Skin epidermis (tissue), 12 donors: ENCODE measurements at regions not wholly inside any gene's neighbourhood (a gene's known extent, or its start where the extent isn't known, plus 50 kb on each side); places are given as distances from the start of the nearest gene placed in this dataset.
A peak's percentile ranks its signal among the peaks of the same experiment; 100 is the strongest.
"Not testable (repeated sequence)": the region's sequence is repeated elsewhere in the genome, so short reads cannot be mapped to it uniquely, and the experiment has no call there.

Experiments used
- H3K27ac ChIP-seq, 21 experiments: fragments of 200-600 bp; sonication (generic) in 11 of 21; one replicate each; pipeline ENCODE4 v1.5.0; 2020; ENCODE audit warnings: mild to moderate bottlenecking in 3 of 21, inconsistent platforms in 2 of 21, moderate library complexity in 2 of 21
- H3K4me3 ChIP-seq, 7 experiments: fragments of 200-600 bp; sonication (generic) in 2 of 7; one replicate each; pipeline ENCODE4 v1.5.0; 2020; ENCODE audit warnings: inconsistent platforms in 2 of 7, mild to moderate bottlenecking in 2 of 7, moderate library complexity in 1 of 7

DNA sequence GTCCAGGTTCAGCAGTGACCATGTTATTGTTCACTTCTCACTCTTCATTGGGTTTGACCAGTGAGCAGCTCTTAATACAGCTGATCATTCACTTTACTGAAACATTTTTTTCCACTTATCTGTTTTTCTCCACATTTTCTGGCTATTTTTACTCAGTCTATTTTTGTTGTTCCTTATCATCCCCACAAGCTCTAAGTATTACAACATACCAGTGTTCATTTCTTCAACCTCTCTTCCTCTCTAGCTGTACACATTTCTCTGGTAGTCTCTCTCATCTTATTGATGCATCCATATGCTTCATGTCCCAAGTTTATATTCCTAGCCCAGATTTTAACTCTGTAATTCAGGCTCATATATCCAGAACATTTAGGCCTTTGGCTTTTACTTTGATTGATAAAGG is 119.4 kb upstream of the FOLH1 start:
- H3K4me3 ChIP-seq: not testable (repeated sequence)

DNA sequence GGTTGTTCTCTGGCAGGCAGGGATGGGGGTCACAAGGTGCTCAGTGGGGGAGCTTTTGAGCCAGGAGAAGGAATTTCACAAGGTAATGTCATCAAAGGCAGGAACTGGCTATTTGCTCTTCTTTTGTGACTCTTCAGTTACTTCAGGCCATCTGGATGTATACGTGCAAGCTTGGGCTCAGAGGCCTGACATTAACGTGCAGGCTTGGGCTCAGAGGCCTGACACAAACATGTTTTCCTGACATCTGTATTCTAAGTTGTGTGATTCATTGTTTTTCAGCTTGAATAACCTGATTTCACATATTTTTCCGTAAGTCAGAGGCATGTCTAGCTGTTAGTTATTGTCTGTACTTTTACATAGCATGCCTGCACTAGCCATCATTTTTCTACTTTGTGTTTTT is 118.2 kb upstream of the FOLH1 start:
- H3K4me3 ChIP-seq: not testable (repeated sequence)
- peak overlapping the region in 1 of 21 experiments; percentile 35 for H3K27ac ChIP-seq

More for the DNA sequence above, 119.4 kb upstream of the FOLH1 start:
- not testable (repeated sequence) for H3K27ac ChIP-seq

DNA sequence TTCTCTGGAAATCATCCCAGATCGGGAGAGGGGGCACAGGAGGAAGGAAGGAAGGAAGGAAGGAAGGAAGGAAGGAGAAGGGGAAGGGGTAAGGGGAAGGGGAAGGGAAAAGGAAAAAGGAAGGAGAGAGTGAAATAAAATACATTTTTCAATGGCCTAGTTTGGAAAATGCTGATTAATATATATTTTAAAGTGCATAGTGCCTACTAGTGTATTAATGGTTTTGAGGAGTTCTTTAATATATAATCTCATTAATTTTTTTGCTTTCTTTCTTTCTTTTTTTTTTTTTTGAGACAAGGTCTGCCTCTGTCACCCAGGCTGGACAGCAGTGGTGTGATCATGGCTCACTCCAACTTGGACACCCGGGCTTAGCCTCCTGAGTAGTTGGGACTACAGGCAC is 107.8 kb upstream of the FOLH1 start:
- no peak overlapping the region for H3K27ac ChIP-seq
- H3K4me3 ChIP-seq: no peak overlapping the region

DNA sequence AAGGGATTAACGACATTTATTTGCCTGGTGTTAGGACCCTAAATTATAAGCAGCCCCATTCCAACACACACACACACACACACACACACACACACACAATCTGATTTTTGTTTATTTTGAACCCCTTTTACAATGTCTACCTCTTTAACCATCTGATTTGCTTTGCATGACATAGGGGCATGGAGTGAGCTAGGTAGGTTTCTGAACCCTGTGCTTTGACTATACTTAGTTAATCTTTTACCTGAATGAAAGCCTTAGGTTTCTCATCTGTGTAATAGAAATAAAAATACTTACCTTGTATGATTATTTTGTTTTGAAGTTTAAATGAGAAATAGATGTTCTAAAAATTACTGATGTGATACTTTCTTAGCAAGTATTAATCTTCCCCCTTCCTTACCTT is 94.7 kb upstream of the FOLH1 start:
- no peak overlapping the region for H3K27ac ChIP-seq

DNA sequence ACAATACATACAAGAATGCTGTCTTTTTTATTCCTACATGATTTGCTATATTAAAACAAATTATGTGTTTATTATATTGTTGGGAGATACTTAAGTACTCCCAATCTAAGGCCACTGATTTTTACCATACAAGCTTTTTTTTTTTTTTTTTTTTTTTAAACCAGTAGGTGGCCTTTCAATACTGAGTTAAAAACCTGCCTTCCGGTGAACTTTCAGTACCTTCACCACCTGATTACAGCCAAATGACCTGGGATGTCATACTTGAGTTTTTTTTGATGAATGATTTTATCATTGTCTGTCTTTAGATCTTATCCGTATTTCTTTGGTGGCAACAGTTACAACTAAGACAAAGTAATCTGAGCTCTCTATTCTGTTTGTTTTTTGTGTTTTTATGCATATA is 94.0 kb upstream of the FOLH1 start:
- no peak overlapping the region for H3K27ac ChIP-seq
- no peak overlapping the region for H3K4me3 ChIP-seq

More for the DNA sequence above, 94.7 kb upstream of the FOLH1 start:
- H3K4me3 ChIP-seq: no peak overlapping the region

DNA sequence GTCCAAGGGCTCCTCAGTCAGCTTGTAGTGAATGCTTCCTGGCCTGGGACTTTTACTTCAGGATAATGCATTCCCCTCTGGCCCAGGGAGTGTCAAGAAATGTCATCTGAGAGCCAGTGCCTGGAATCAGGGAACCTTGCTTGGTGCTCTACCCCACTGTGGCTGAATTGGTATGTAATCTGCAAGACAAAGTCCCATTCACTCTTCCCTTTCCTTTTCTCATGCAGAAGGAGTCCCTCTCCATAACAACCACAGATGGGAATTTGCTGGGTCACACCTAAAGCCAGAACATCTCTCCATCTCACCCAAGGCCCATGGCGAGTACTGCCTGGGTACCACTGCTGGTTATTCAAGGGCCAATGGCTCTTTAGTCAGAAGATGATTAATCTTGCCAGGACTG is 89.6 kb upstream of the FOLH1 start:
- not testable (repeated sequence) for H3K27ac ChIP-seq, H3K4me3 ChIP-seq

DNA sequence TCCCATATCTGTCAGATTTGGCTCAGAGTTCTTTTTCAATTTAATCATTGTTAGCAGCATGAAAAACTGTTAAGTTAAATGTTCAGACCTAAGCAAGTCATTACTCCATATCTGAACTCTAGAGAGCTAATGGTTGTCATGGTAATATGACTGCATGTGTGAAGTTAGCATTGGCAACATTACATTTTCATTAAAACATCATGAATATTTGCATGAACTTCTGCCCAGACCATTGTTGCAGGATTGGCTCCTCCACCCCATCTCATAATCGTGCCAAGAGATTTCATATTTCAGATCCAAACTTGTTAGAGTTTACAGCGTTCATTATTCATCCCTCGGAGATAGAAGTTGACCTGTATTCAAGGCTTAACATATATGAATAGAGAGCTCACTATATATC is 75.5 kb upstream of the FOLH1 start:
- not testable (repeated sequence) for H3K27ac ChIP-seq, H3K4me3 ChIP-seq

DNA sequence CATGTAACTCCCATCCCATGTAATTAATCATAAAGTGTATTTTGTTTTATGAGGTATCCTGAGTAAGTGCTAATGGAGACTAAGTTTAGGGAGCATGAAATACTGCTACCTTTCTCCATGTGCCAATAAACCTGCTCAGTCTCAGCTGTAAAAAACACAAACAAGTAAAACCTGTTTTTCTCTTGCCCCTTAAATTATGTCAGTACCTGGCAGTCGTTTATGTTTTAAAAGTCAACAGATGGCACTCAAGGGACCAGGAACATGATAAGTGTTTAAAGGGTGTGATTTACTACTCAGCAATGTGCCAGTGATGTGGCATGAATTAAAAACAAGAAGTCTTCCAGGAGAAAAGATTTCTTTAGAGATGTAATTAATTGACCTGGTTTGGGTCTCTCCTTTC is 74.9 kb upstream of the FOLH1 start:
- not testable (repeated sequence) for H3K4me3 ChIP-seq, H3K27ac ChIP-seq

DNA sequence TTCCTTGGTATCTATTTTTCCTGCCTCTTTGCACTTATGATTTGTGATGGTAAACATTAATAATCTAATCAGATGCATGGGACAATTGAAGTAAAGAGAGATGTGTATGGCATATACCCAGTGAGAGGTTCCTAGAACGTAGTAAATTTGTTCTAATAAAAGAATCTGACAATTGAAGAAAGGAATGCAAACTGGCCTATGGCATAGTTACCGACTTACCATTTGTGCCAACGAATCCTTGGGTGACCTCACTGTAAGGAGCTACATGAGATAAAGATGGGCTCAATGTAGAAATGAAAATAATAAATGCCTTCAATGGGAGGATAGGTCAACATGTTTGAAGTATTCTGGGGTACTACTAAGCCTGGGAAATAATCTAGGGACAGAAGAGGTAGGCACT is 73.7 kb upstream of the FOLH1 start:
- H3K4me3 ChIP-seq, H3K27ac ChIP-seq: not testable (repeated sequence)

DNA sequence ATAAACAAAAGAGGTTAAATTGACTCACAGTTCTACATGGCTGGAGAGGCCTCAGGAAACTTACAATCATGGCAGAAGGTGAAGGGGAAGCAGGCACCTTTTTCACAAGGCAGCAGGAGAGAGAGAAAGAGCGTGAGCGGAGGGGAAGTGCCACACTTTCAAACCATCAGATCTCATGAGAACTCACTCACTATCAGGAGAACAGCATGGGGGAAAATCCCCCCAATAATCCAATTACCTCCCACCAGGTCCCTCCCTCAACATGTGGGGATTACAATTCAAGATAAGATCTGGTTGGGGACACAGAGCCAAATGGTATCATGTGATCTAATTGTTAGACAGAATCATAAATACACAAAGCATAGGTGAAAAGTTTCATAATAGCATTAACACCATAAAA is 69.5 kb upstream of the FOLH1 start:
- not testable (repeated sequence) for H3K4me3 ChIP-seq, H3K27ac ChIP-seq
